ENCODE measurements at regions not wholly inside any gene's neighbourhood (a gene's known extent, or its start where the extent isn't known, plus 50 kb on each side); places are given as distances from the start of the nearest gene placed in this dataset.

DNA sequence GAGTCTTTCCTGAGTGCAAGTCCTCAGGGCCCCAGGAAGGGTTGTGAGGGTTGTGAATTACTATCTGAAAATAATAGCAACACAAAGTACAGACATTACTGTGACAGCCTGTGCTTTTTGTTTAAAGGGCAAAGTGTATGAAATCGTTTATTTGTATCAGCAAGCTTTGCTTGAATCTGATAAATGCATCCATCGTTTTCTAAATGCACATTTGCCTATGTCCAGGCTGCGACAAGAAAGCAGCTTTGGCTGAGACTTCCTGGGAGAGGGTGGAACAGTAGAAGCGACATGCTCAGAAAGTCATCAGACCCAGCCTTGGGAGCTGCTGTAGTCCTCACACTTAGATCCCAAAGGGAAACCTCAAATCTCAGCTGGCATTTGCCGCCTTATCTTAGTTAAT is 524.2 kb upstream of the SALL3 start:
- DNase-seq (ENCODE audit: low spot score in 2 of 2): no peak
- Histone ChIP-seq H3K36me3 (no peaks in the 10 kb centered on the region), H3K4me1 (no peaks in the 10 kb centered on the region), H3K4me3 (no peak overlapping the region), H3K9me3 (no peaks in the 10 kb centered on the region), H3K27me3 (no peaks in the 10 kb centered on the region), H3K27ac (no peak overlapping the region)
- intact Hi-C loops (cut with DNase I; ENCODE audit: low total_unique reads): no loop called here
- no peak for TF ChIP-seq POLR2A (IDR thresholded peaks at IDR 0.05)
- TF ChIP-seq, protein P1, sequence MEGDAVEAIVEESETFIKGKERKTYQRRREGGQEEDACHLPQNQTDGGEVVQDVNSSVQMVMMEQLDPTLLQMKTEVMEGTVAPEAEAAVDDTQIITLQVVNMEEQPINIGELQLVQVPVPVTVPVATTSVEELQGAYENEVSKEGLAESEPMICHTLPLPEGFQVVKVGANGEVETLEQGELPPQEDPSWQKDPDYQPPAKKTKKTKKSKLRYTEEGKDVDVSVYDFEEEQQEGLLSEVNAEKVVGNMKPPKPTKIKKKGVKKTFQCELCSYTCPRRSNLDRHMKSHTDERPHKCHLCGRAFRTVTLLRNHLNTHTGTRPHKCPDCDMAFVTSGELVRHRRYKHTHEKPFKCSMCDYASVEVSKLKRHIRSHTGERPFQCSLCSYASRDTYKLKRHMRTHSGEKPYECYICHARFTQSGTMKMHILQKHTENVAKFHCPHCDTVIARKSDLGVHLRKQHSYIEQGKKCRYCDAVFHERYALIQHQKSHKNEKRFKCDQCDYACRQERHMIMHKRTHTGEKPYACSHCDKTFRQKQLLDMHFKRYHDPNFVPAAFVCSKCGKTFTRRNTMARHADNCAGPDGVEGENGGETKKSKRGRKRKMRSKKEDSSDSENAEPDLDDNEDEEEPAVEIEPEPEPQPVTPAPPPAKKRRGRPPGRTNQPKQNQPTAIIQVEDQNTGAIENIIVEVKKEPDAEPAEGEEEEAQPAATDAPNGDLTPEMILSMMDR (IDR thresholded peaks at IDR 0.05): no peak
- no peak for TF ChIP-seq POLR2AphosphoS5 (IDR thresholded peaks at IDR 0.05)

DNA sequence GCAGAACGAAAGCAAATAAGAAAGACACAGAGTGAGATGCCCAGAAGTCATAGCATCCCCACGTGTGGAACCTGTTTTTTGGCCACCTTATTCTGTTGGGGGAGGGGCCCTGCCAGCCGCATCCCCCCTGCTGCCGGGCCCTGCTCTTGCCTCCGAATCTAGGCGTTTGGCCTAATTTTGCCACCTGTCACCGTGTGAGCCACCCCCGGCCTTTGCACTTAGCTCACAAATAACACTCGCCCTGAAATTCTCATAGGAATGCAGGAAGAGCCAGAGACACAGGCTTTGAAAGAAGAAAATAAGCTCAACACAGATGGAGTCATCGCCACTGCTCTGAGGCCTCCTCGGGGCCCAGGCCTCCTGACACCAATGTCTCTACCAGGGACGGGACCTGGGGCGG is 522.6 kb upstream of the SALL3 start:
- Histone ChIP-seq H3K4me3 (no peak overlapping the region), H3K27ac (no peak overlapping the region), H3K4me1 (no peaks in the 10 kb centered on the region), H3K27me3 (no peaks in the 10 kb centered on the region), H3K36me3 (no peaks in the 10 kb centered on the region), H3K9me3 (peaks cover 0 to 4% of the 10 kb centered on the region in 2 donors)
- TF ChIP-seq POLR2AphosphoS5 (IDR thresholded peaks at IDR 0.05): no peak
- no peak for TF ChIP-seq POLR2A (IDR thresholded peaks at IDR 0.05)
- TF ChIP-seq, protein P1 (IDR thresholded peaks at IDR 0.05): no peak
- DNase-seq (ENCODE audit: low spot score in 2 of 2): no peak
- intact Hi-C loops (cut with DNase I; ENCODE audit: low total_unique reads): no loop called here

DNA sequence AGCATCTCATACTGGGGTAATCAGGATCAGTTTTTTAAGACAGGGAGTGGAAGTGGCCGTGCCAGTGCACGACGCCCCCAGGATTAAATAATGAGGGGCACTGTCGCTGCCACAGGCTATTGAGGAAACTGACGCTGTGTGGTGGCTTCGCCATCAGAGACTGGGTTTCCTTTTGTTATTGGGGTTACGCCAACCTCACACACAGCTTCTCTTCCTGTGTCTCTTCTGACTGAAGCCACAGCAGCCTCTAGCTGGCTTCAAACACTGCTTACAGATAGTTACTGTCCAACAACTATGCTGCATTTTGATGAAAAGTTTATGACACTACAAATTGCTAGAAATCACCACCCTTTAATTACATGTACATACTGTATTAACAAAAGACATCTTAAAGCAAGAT is 521.9 kb upstream of the SALL3 start:
- intact Hi-C loops (cut with DNase I; ENCODE audit: low total_unique reads): no loop called here
- H3K4me3 ChIP-seq: no peak overlapping the region
- no peak for DNase-seq (ENCODE audit: low spot score in 2 of 2)

DNA sequence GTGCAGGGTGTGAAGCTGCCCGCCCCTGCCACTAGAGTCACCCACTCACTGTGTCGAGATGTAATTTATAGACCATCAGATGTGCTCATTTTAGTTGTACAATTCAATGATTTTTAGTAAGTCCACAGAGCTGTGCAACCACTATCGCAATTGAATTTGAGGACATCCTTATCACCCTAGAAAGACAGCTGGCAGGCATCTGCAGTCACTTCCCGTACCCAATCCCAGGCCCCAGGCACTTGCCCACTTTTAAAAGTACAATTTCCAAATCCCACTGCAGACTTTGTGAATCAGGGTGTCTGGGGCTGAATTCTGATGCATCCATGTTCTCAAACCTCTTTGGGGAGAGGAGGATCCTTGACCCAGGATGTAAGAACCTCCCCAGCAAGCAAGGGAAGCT is 521.3 kb upstream of the SALL3 start:
- TF ChIP-seq, protein P1 (IDR thresholded peaks at IDR 0.05): no peak
- TF ChIP-seq POLR2A (IDR thresholded peaks at IDR 0.05) (no peak), POLR2AphosphoS5 (IDR thresholded peaks at IDR 0.05) (no peak)
- DNase-seq (ENCODE audit: low spot score in 2 of 2): no peak
- Histone ChIP-seq H3K4me1 (no peaks in the 10 kb centered on the region), H3K27me3 (no peaks in the 10 kb centered on the region), H3K36me3 (no peaks in the 10 kb centered on the region), H3K9me3 (peaks cover 0 to 12% of the 10 kb centered on the region in 2 donors), H3K27ac (no peak overlapping the region), H3K4me3 (no peak overlapping the region)
- intact Hi-C loops (cut with DNase I; ENCODE audit: low total_unique reads): no loop called here

More for the DNA sequence above, 521.9 kb upstream of the SALL3 start:
- H3K27me3 ChIP-seq: no peaks in the 10 kb centered on the region
- TF ChIP-seq POLR2AphosphoS5 (IDR thresholded peaks at IDR 0.05) (no peak), POLR2A (IDR thresholded peaks at IDR 0.05) (no peak)
- TF ChIP-seq, protein P1 (IDR thresholded peaks at IDR 0.05): no peak
- H3K27ac ChIP-seq: no peak overlapping the region
- no peaks in the 10 kb centered on the region for H3K36me3 ChIP-seq
- H3K9me3 ChIP-seq: peaks cover 0 to 12% of the 10 kb centered on the region in 2 donors
- no peaks in the 10 kb centered on the region for H3K4me1 ChIP-seq

DNA sequence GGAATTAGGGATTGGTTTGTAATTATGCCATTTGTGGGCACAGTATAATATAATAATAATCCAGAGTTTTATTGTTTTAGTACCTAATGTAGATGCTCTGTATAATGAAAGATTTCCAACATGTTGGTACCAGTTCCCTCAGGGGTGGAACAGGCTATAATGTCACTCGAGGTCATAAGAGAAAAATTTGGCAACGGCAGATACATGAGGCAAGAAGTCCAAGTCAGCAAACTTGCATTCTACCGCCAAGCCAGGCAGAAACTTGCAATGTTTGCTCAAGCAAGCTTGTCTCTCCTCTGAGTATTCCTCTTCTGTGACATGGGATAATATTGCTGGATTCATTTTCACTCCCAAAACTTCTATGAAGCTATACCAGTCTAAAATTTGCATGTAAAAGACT is 520.0 kb upstream of the SALL3 start:
- DNase-seq (ENCODE audit: low spot score in 2 of 2): no peak
- no peaks in the 10 kb centered on the region for H3K36me3 ChIP-seq
- H3K27me3 ChIP-seq: no peaks in the 10 kb centered on the region
- H3K4me3 ChIP-seq: no peak overlapping the region
- H3K9me3 ChIP-seq: peaks cover 0 to 18% of the 10 kb centered on the region in 2 donors
- intact Hi-C loops (cut with DNase I; ENCODE audit: low total_unique reads): no loop called here
- no peak overlapping the region for H3K27ac ChIP-seq
- TF ChIP-seq POLR2AphosphoS5 (IDR thresholded peaks at IDR 0.05): no peak
- no peak for TF ChIP-seq POLR2A (IDR thresholded peaks at IDR 0.05)
- TF ChIP-seq, protein P1 (IDR thresholded peaks at IDR 0.05): no peak
- H3K4me1 ChIP-seq: no peaks in the 10 kb centered on the region
